Neural progenitor cell (in vitro differentiated cells): ENCODE measurements at regions not wholly inside any gene's neighbourhood (a gene's known extent, or its start where the extent isn't known, plus 50 kb on each side); places are given as distances from the start of the nearest gene placed in this dataset.

Experiments
- EZH2 ChIP-seq: fragments of 200-600 bp; sonication (generic); IDR thresholded peaks from 2 replicates; pipeline ENCODE4 v1.6.1; 2017; ENCODE audit warnings: antibody characterized with exemption, mild to moderate bottlenecking, moderate library complexity
- EZH2phosphoT487 ChIP-seq: fragments of 200-600 bp; sonication (generic); IDR thresholded peaks from 2 replicates; pipeline ENCODE4 v1.6.1; 2017; ENCODE audit warnings: antibody characterized with exemption
- TF ChIP-seq, protein P1 (sequence below): fragments of 200-600 bp; sonication (generic); IDR thresholded peaks from 2 replicates; pipeline ENCODE4 v1.5.1; 2017; ENCODE audit warnings: antibody characterized with exemption, mild to moderate bottlenecking

- TF ChIP-seq EZH2, result no peak
- TF ChIP-seq, protein P1, sequence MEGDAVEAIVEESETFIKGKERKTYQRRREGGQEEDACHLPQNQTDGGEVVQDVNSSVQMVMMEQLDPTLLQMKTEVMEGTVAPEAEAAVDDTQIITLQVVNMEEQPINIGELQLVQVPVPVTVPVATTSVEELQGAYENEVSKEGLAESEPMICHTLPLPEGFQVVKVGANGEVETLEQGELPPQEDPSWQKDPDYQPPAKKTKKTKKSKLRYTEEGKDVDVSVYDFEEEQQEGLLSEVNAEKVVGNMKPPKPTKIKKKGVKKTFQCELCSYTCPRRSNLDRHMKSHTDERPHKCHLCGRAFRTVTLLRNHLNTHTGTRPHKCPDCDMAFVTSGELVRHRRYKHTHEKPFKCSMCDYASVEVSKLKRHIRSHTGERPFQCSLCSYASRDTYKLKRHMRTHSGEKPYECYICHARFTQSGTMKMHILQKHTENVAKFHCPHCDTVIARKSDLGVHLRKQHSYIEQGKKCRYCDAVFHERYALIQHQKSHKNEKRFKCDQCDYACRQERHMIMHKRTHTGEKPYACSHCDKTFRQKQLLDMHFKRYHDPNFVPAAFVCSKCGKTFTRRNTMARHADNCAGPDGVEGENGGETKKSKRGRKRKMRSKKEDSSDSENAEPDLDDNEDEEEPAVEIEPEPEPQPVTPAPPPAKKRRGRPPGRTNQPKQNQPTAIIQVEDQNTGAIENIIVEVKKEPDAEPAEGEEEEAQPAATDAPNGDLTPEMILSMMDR, result no peak
- no peak for TF ChIP-seq EZH2phosphoT487
Observed at GRCh38 chr12:19692091-19692490, 252.8 kb downstream of the AEBP2 start.
